A172 (cell line): ENCODE measurements at regions not wholly inside any gene's neighbourhood (a gene's known extent, or its start where the extent isn't known, plus 50 kb on each side); places are given as distances from the start of the nearest gene placed in this dataset.

ENCODE experiments used
- DNase-seq: peaks from one replicate; pipeline ENCODE4 v3.0.0-alpha.2; 2015; ENCODE audit warnings: low spot score

GRCh38 chrX:42725196-42725595, 52.8 kb downstream of the PPP1R2C start:
- no peak for DNase-seq

- no peak for DNase-seq
These were observed 57.8 kb downstream of the PPP1R2C start for GRCh38 chrX:42720209-42720608.

GRCh38 chrX:42715701-42716262, 62.2 kb downstream of the PPP1R2C start:
- no peak for DNase-seq

GRCh38 chrX:42714981-42715700, 62.8 kb downstream of the PPP1R2C start:
- DNase-seq: peak; percentile 13

GRCh38 chrX:42710452-42710851, 67.5 kb downstream of the PPP1R2C start:
- DNase-seq: no peak

- peak; percentile 14 for DNase-seq
These were observed 69.7 kb downstream of the PPP1R2C start for GRCh38 chrX:42708222-42708621.

GRCh38 chrX:42707742-42708141, 70.2 kb downstream of the PPP1R2C start:
- DNase-seq: no peak

GRCh38 chrX:42704454-42704853, 73.5 kb downstream of the PPP1R2C start:
- no peak for DNase-seq

- no peak for DNase-seq
These were observed 80.4 kb downstream of the PPP1R2C start for GRCh38 chrX:42697544-42697943.

GRCh38 chrX:42696536-42697124, 81.3 kb downstream of the PPP1R2C start:
- no peak for DNase-seq

GRCh38 chrX:42695800-42696358, 82.1 kb downstream of the PPP1R2C start:
- DNase-seq: no peak

GRCh38 chrX:42694260-42694815, 83.6 kb downstream of the PPP1R2C start:
- DNase-seq: peak; percentile 1

GRCh38 chrX:42691196-42691595, 86.8 kb downstream of the PPP1R2C start:
- no peak for DNase-seq

GRCh38 chrX:42686706-42687105, 91.3 kb downstream of the PPP1R2C start:
- no peak for DNase-seq

- DNase-seq: no peak
These were observed 91.7 kb downstream of the PPP1R2C start for GRCh38 chrX:42686296-42686695.

- no peak for DNase-seq
These were observed 93.9 kb downstream of the PPP1R2C start for GRCh38 chrX:42684065-42684464.

GRCh38 chrX:42680666-42681065, 97.3 kb downstream of the PPP1R2C start:
- DNase-seq: no peak

GRCh38 chrX:42678133-42678532, 99.8 kb downstream of the PPP1R2C start:
- peak; percentile 31 for DNase-seq

- DNase-seq: no peak
These were observed 104.6 kb downstream of the PPP1R2C start for GRCh38 chrX:42673301-42673810.

GRCh38 chrX:42664680-42665079, 113.3 kb downstream of the PPP1R2C start:
- no peak for DNase-seq

- no peak for DNase-seq
These were observed 149.5 kb downstream of the PPP1R2C start for GRCh38 chrX:42628471-42628870.

GRCh38 chrX:42627891-42628290, 150.1 kb downstream of the PPP1R2C start:
- no peak for DNase-seq
